ENCODE measurements at regions not wholly inside any gene's neighbourhood (a gene's known extent, or its start where the extent isn't known, plus 50 kb on each side); places are given as distances from the start of the nearest gene placed in this dataset.

DNA sequence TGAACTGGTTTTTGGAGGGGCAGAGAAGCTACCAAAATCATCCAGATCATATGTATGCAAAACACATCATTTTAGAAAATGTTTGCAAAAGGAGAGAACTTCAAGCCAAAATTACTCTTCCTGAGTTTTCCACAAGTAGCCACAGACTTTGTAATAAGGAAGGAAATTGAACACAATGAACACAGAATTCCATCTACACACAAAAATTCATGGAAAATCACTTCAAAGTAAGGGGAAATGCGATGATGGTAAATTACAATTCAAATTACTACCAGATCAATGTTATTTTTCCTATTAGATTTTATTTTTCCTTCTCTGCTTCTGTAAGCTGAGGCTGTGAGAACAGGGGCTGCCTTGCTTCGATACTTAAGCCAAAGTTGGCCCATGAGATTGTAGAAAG is 172.1 kb upstream of the ARL4C start:
- TF ChIP-seq CTCF (conservative IDR thresholded peaks at IDR 0.05) = no peak
- H3K27ac ChIP-seq = no peak overlapping the region

DNA sequence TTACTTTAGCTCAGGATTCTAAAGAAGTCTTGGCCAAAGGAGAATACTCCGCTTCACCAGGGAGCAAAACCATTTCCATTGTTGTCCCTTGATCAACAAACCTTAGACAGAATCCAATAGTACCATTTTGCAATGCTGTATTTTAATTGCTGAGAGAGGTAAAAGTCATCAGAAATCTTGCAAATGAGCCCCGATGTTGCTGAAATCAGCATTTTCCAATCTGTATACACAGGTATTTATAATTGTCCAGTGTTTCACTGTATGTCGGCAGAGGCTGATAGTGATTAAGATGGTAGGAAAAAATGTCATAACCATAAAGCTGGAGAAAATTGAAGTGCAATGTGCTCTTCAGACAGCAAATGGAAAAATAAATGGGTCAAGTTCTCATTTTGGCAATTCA is 170.0 kb upstream of the ARL4C start:
- no peak for TF ChIP-seq CTCF (conservative IDR thresholded peaks at IDR 0.05)

GRCh38 chr2:234665304-234665703 is 168.4 kb upstream of the ARL4C start:
- H3K27ac ChIP-seq = no peak overlapping the region
- no peak for TF ChIP-seq CTCF (conservative IDR thresholded peaks at IDR 0.05)

More for the DNA sequence above, 170.0 kb upstream of the ARL4C start:
- H3K27ac ChIP-seq = no peak overlapping the region

DNA sequence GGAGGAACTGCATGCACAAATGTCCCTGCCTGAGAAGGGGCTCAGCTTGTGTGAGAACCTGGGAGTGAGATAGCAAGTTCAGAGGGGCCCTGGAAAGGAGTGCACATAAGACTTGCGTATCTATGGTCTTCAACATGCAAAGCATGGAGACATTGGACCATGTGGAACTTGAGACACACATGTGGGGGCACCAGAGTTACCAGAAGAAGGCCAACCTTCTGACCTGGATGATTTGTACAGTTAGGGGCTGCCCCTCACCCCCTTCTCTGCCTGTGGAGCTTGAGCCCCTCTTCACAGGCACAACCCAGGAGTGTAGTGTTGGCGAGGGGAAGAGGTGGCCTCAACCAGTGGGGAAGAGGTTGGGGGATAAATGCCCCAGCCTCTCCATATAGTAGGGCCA is 165.0 kb upstream of the ARL4C start:
- no peak overlapping the region for H3K27ac ChIP-seq
- TF ChIP-seq CTCF (conservative IDR thresholded peaks at IDR 0.05) = no peak

DNA sequence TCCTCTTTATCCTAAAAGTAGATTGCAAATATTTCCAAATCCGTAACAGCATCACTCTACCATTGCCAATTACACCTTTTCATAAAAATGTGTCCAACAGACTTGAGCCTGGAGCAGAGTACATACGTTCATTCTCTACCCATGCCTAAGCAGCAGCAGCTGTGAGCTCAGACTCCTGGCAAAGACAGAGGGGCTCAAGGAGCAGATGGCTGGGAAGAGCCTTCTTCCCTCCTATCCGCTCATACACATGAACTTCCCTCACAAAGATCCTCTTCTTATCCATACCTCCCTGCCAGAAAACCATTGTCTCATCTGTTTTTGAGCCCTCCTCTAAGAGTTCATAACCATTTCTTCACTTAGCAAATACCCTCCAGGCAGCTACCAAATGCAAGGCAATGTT is 164.3 kb upstream of the ARL4C start:
- no peak for TF ChIP-seq CTCF (conservative IDR thresholded peaks at IDR 0.05)
- H3K27ac ChIP-seq = no peak overlapping the region

DNA sequence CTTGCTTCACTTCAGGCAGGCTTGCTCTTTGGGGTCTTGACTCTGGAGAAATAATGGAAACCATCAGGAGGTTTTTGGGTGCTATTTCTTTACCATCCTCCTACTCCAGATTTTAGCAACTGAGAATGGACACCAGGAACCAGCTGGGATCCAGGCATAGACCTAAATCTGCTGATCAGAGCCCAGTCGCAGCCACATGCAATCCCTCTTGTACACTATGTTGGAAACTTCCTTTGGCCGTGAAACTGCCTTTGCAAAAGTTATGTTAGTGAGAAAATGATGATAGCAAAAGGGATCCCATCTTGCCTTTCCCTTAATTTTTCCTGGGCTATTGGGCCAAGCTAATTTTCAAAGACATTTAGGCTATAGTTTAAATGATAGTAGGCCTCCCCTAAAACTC is 158.8 kb upstream of the ARL4C start:
- H3K27ac ChIP-seq = no peak overlapping the region

DNA sequence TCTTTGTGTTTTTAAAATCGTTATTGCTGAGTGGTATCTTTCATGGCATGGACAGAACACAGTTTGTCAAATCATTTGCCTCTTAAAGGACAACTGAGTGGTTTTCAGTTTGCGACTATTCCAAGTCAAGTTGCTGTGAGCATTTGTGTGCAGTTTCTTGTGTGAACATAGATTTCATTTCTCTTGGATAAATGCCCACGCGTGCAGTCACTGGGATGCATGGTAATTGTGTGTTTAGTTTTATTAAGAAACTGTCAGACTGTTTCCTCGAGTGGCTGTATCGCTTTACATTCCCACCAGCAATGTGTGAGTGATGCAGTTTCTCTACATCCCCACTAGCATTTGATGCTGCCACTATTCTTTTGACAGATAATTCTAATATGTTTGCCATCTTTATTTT is 154.0 kb upstream of the ARL4C start:
- no peak overlapping the region for H3K27ac ChIP-seq
- TF ChIP-seq CTCF (conservative IDR thresholded peaks at IDR 0.05) = no peak

More for the DNA sequence above, 158.8 kb upstream of the ARL4C start:
- TF ChIP-seq CTCF (conservative IDR thresholded peaks at IDR 0.05) = no peak

- no peak for TF ChIP-seq CTCF (conservative IDR thresholded peaks at IDR 0.05)
- no peak overlapping the region for H3K27ac ChIP-seq
Observed at GRCh38 chr2:234649951-234650350, 153.1 kb upstream of the ARL4C start.

All from VCaP (cell line).